Erythroblast (primary cell): ENCODE measurements at regions not wholly inside any gene's neighbourhood (a gene's known extent, or its start where the extent isn't known, plus 50 kb on each side); places are given as distances from the start of the nearest gene placed in this dataset.

ENCODE experiments used
- DNase-seq, 2 experiments: peaks; one replicate each; lab custom pipeline; 2025; lab: John Stamatoyannopoulos, UW
- GATA1 ChIP-seq: IDR thresholded peaks from 2 replicates; pipeline ENCODE4 v1.6.1; 2011; ENCODE audit warnings: low read depth, mild to moderate bottlenecking, control low read depth, low read length, moderate library complexity
- POLR2A ChIP-seq: IDR thresholded peaks from 2 replicates; pipeline ENCODE4 v1.6.1; 2011; ENCODE audit warnings: mild to moderate bottlenecking, low read length

- DNase-seq, result no peak
- TF ChIP-seq GATA1 (no peak), POLR2A (no peak)
Observed at GRCh38 chr7:131096267-131096927, 231.3 kb upstream of the MKLN1 start.

- DNase-seq, result no peak
- TF ChIP-seq POLR2A, result no peak
- TF ChIP-seq GATA1, result no peak
Observed at GRCh38 chr7:131097662-131098376, 229.9 kb upstream of the MKLN1 start.

- no peak for TF ChIP-seq POLR2A
- no peak for DNase-seq
Observed at GRCh38 chr7:131098527-131098926, 229.1 kb upstream of the MKLN1 start.

- TF ChIP-seq GATA1 (no peak), POLR2A (no peak)
Observed at GRCh38 chr7:131100357-131101054, 227.2 kb upstream of the MKLN1 start.

GRCh38 chr7:131103997-131104396 lies 223.7 kb upstream of the MKLN1 start:
- TF ChIP-seq GATA1 (no peak), POLR2A (no peak)
- DNase-seq, result no peak

More at GRCh38 chr7:131100357-131101054, 227.2 kb upstream of the MKLN1 start:
- no peak for DNase-seq

- TF ChIP-seq POLR2A (no peak), GATA1 (no peak)
- DNase-seq, result no peak
Observed at GRCh38 chr7:131104596-131105293, 222.9 kb upstream of the MKLN1 start.

DNA sequence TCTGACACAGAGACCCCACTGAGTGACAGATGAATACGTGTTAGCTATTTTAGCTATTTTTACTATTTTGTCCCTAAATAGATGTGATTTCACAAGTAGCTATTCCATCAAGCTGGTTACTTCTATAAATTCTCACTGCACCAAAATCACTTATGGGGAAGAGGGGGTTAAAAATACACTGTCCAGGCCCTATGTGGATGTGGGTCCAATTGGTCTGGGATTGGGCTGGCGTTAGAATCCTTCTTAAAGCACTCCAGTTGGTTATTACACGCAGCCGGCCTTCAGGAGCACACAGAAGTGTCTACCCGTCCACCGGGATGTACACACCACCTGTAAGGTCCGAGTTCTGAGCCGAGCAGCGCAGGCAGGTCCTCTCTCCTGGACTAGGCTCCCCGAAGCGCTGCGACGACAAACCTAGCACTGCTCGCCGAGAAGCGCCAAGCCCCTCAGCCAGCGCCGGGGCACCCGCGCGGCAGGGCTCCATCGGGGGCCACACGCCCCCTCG lies 222.3 kb upstream of the MKLN1 start:
- DNase-seq, result no peak
- TF ChIP-seq GATA1 (no peak), POLR2A (no peak)

DNA sequence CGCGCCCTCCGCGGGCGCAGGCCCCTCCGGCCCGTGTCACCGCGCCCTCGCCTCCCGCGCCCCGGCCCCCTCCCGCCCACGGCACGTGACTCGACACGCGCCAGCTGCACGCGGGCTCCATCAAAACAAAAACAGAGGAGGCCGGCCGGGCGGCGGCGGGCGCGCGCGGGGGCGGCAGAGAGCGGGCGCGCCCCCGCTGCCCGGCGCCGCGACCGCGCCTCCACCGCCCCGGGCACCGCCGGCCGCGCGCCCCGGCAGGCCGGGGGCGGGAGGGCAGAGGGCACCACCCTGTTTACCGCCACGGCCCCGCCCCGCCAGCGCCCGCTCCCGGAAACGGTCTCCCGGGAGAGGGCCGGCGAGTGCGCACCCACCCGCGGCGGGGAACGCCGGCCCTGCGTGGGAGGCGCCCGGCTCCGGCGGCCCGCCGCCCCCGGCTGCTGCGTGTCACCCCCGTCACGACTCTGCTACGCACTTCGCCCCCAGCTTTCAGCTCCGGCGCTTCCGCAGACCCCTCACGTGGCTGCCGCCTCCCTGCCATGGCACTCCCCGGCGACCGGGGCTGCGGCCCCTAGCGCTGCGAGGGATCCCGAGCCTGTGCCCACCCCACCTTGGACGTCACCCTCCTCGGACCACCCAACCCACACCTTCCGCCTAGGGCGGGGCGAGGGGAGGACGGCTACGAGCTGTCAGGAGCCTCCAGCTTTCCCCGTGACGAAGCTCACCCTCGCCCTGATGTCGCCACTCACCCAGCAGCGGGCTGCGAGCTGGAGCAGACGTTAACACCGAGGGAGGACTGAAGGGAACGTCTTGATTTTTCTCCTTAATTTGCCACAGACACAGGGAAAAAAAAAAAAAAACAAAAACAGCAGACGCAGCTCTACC lies 221.6 kb upstream of the MKLN1 start:
- peak; percentile 76 to 84 for DNase-seq
- TF ChIP-seq GATA1 (no peak), POLR2A (peak; percentile 69)

DNA sequence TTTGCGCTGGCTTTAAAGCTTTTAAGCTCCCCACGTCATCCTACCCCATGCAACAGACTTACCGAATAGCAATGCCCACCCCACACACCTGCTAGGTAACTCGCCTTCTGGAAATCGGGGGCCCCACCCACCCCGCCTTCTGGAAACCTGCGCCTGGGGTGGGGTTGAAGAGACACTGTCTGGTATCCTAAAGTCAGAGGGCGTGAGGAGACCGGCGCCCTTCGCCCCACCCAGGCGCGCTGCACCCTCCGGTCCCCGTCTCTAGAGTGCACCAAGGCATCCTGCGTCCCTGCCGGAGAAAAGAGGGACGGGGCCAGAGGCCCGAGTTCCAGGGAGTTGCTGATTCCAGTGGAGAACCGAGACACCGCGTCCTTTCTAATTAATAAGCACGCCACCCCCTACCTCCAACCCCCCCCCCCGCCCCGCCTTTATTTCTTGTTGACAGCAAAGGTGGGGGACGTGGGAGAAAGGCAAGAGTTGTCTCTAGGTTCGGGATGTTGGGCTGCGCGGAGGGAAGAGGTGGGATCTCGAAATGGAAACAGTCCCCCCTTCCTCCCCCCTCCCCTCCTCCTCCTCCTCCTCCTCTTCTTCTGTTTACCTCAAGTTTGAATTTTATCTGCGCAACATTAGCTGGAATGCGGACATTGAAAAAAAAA lies 220.9 kb upstream of the MKLN1 start:
- peak; percentile 55 to 67 for DNase-seq
- TF ChIP-seq POLR2A (no peak), GATA1 (no peak)

DNA sequence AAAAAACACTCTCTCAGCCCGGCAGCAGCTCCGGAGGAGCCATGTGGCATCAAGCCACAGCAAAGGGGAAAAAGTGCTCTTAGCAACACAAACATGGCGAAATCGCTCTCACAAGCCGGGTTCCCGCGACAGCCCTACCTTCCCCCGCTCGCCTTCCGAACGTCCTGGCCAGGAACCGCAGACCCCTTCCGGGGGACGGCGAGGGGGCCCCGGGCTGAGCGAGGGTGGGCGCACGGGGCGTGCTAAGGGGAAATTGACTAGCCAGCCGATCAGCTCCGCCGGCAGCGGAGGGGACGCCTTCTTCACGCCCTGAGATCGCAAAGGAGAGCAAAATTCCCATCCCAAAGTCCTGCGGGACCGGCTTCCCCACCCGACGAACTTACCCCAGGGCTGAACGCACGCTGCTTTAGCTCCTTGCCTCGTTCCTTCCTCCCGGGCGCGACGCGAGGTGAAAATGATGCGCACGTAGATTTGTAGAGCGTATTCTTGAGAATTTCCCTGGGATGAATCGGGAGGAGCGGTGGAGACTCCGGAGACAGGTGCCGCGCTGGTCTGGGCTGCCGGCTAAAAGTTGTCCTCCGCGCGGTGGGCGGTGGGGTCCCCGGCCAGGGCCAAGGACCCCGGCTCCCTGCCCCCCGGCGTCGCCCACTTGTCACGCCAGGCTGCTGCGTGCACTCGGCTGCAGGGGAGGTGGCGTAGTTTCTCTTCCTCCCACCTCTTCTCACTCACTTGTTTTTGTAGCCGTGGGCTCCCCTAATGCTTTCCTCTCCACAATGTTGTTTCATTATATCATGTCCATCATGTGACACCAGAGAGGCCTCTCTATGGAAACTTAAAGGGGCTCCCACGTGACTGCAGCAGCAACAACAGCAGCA lies 220.1 kb upstream of the MKLN1 start:
- peak; percentile 76 to 79 for DNase-seq
- TF ChIP-seq GATA1 (no peak), POLR2A (peak; percentile 77)

DNA sequence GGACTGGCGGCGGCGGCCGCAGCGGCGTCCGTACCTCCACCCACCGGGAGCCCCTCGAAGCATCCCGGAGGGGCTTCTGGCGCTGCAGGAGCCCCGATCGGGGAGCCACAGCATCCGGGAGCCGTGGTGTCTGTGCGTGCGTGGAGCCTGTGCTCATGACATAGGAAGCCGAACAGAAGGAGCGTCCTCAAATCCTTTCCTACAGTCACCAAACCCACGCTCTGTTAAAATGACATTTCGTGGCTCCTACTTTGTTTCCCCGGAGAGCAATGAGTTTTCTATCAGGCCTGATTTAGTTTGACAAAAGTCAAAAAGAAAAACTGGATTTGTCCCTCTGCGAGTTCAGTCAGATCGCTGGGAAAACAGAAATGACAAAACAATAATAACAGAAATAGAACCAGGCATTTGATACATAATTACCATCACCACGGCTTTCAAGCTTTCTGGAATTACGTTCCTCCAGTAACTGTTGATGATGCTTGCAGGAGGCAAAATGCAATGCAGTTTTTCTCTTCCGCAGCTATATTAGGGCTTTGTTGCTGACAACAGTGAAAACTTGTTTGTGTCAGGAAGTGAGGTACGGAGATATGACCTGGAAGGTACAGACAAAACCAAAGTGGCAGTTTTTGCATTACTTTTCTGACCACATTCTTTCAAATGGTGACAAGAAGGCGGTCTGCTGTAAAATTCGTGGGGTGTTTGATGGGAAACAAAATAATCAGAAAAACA lies 219.3 kb upstream of the MKLN1 start:
- no peak for TF ChIP-seq GATA1
- peak; percentile 51 for TF ChIP-seq POLR2A
- peak in 1 of 2 experiments; percentile 25 for DNase-seq
